Large intestine (tissue), 3 donors: ENCODE measurements at regions not wholly inside any gene's neighbourhood (a gene's known extent, or its start where the extent isn't known, plus 50 kb on each side); places are given as distances from the start of the nearest gene placed in this dataset.
A peak's percentile ranks its signal among the peaks of the same experiment; 100 is the strongest.

Experiments used
- DNase-seq, 2 donors: peaks; one replicate each; pipeline versions ENCODE4 v3.0.0 to v3.0.0-alpha.2; 2013
- H3K27ac ChIP-seq: one replicate; pipeline ENCODE4 v1.5.1; 2013; ENCODE audit warnings: low read length
- H3K27me3 ChIP-seq: 2 replicates; pipeline ENCODE4 v1.6.1; 2013; ENCODE audit warnings: low read length; ENCODE audit not compliant: control insufficient read depth, insufficient read depth
- H3K36me3 ChIP-seq: 2 replicates; pipeline ENCODE4 v1.6.1; 2013; ENCODE audit warnings: low read length; ENCODE audit not compliant: control insufficient read depth, insufficient read depth
- H3K4me1 ChIP-seq: one replicate; pipeline ENCODE4 v1.6.1; 2013; ENCODE audit warnings: low read length; ENCODE audit not compliant: control insufficient read depth, insufficient read depth
- H3K4me3 ChIP-seq: one replicate; pipeline ENCODE4 v1.5.1; 2013; ENCODE audit warnings: low read length
- H3K9me3 ChIP-seq: one replicate; pipeline ENCODE4 v1.6.1; 2013; ENCODE audit warnings: mild to moderate bottlenecking, low read depth, low read length, moderate library complexity; ENCODE audit not compliant: control insufficient read depth
- WGBS: methylation state at CpG from one replicate; pipeline ENCODE4 v1.1.5; 2013; ENCODE audit warnings: low lambda C conversion rate; ENCODE audit not compliant: insufficient coverage; 5-methylcytosine and 5-hydroxymethylcytosine counted together

GRCh38 chr5:109929376-109929775 is 239.6 kb downstream of the MAN2A1 start:
- 100% methylated on average over 1 of the region's 4 CpGs for WGBS
- Histone ChIP-seq H3K9me3 (no peaks in the 10 kb centered on the region), H3K27me3 (no peaks in the 10 kb centered on the region), H3K4me1 (peaks cover 7% of the 10 kb centered on the region), H3K27ac (no peak overlapping the region), H3K4me3 (no peak overlapping the region), H3K36me3 (no peaks in the 10 kb centered on the region)
- DNase-seq, result no peak

- no peaks in the 10 kb centered on the region for H3K27me3 ChIP-seq
- H3K4me1 ChIP-seq, result peaks cover 7% of the 10 kb centered on the region
- no peak overlapping the region for H3K4me3 ChIP-seq
- no peak for DNase-seq
- no CpG with 5 or more reads among the region's 1 CpG for WGBS
- H3K36me3 ChIP-seq, result no peaks in the 10 kb centered on the region
- H3K27ac ChIP-seq, result no peak overlapping the region
- H3K9me3 ChIP-seq, result no peaks in the 10 kb centered on the region
Measured at GRCh38 chr5:109929911-109930310, 240.2 kb downstream of the MAN2A1 start.

GRCh38 chr5:109931049-109931780 is 241.5 kb downstream of the MAN2A1 start:
- no peaks in the 10 kb centered on the region for H3K36me3 ChIP-seq
- H3K4me1 ChIP-seq, result peaks cover 7% of the 10 kb centered on the region
- H3K4me3 ChIP-seq, result no peak overlapping the region
- H3K9me3 ChIP-seq, result no peaks in the 10 kb centered on the region
- H3K27ac ChIP-seq, result no peak overlapping the region
- no peaks in the 10 kb centered on the region for H3K27me3 ChIP-seq
- no CpG with 5 or more reads among the region's 8 CpGs for WGBS
- DNase-seq, result peak in 1 of 2 donors; percentile 15

GRCh38 chr5:109935833-109936490 is 246.2 kb downstream of the MAN2A1 start:
- Histone ChIP-seq H3K4me3 (no peak overlapping the region), H3K9me3 (no peaks in the 10 kb centered on the region), H3K27me3 (no peaks in the 10 kb centered on the region), H3K36me3 (no peaks in the 10 kb centered on the region), H3K4me1 (no peaks in the 10 kb centered on the region), H3K27ac (no peak overlapping the region)
- no CpG with 5 or more reads among the region's 2 CpGs for WGBS
- no peak for DNase-seq

- 80% methylated on average over 1 of the region's 2 CpGs for WGBS
- no peaks in the 10 kb centered on the region for H3K4me1 ChIP-seq
Measured at GRCh38 chr5:109936996-109937395, 247.3 kb downstream of the MAN2A1 start.

GRCh38 chr5:109937951-109938350 is 248.2 kb downstream of the MAN2A1 start:
- H3K27me3 ChIP-seq, result no peaks in the 10 kb centered on the region
- no peak for DNase-seq
- no peaks in the 10 kb centered on the region for H3K9me3 ChIP-seq
- no CpG with 5 or more reads among the region's 4 CpGs for WGBS
- no peak overlapping the region for H3K27ac ChIP-seq
- H3K4me1 ChIP-seq, result no peaks in the 10 kb centered on the region
- no peaks in the 10 kb centered on the region for H3K36me3 ChIP-seq
- no peak overlapping the region for H3K4me3 ChIP-seq

More at GRCh38 chr5:109936996-109937395, 247.3 kb downstream of the MAN2A1 start:
- DNase-seq, result no peak
- no peaks in the 10 kb centered on the region for H3K36me3 ChIP-seq
- no peak overlapping the region for H3K27ac ChIP-seq
- no peak overlapping the region for H3K4me3 ChIP-seq
- H3K9me3 ChIP-seq, result no peaks in the 10 kb centered on the region
- H3K27me3 ChIP-seq, result no peaks in the 10 kb centered on the region

- H3K36me3 ChIP-seq, result no peaks in the 10 kb centered on the region
- H3K9me3 ChIP-seq, result no peaks in the 10 kb centered on the region
- no peak overlapping the region for H3K4me3 ChIP-seq
- H3K27me3 ChIP-seq, result no peaks in the 10 kb centered on the region
- no CpG with 5 or more reads among the region's 2 CpGs for WGBS
- no peaks in the 10 kb centered on the region for H3K4me1 ChIP-seq
- H3K27ac ChIP-seq, result no peak overlapping the region
- DNase-seq, result no peak
Measured at GRCh38 chr5:109938453-109938852, 248.7 kb downstream of the MAN2A1 start.

- H3K36me3 ChIP-seq, result no peaks in the 10 kb centered on the region
- no peaks in the 10 kb centered on the region for H3K27me3 ChIP-seq
- H3K4me3 ChIP-seq, result no peak overlapping the region
- H3K27ac ChIP-seq, result no peak overlapping the region
- no CpG with 5 or more reads among the region's 7 CpGs for WGBS
- H3K4me1 ChIP-seq, result no peaks in the 10 kb centered on the region
- no peak for DNase-seq
- no peaks in the 10 kb centered on the region for H3K9me3 ChIP-seq
Measured at GRCh38 chr5:109939116-109939682, 249.5 kb downstream of the MAN2A1 start.

GRCh38 chr5:109942646-109943045 is 252.9 kb downstream of the MAN2A1 start:
- no peaks in the 10 kb centered on the region for H3K36me3 ChIP-seq
- H3K4me1 ChIP-seq, result no peaks in the 10 kb centered on the region
- H3K9me3 ChIP-seq, result no peaks in the 10 kb centered on the region
- H3K4me3 ChIP-seq, result no peak overlapping the region
- no peaks in the 10 kb centered on the region for H3K27me3 ChIP-seq
- no CpG with 5 or more reads among the region's 1 CpG for WGBS
- H3K27ac ChIP-seq, result no peak overlapping the region
- no peak for DNase-seq

- H3K4me3 ChIP-seq, result no peak overlapping the region
- H3K4me1 ChIP-seq, result no peaks in the 10 kb centered on the region
- 40% methylated on average over 1 of the region's 3 CpGs for WGBS
- DNase-seq, result no peak
- H3K36me3 ChIP-seq, result no peaks in the 10 kb centered on the region
- no peaks in the 10 kb centered on the region for H3K9me3 ChIP-seq
- H3K27me3 ChIP-seq, result no peaks in the 10 kb centered on the region
- no peak overlapping the region for H3K27ac ChIP-seq
Measured at GRCh38 chr5:109943701-109944235, 254.0 kb downstream of the MAN2A1 start.
